DOHH2 (cell line): ENCODE measurements at regions not wholly inside any gene's neighbourhood (a gene's known extent, or its start where the extent isn't known, plus 50 kb on each side); places are given as distances from the start of the nearest gene placed in this dataset.

Experiments used
- CTCF ChIP-seq: fragments of 200-600 bp; sonication (generic); IDR thresholded peaks from one replicate; pipeline ENCODE4 v1.5.1; 2014; ENCODE audit warnings: antibody characterized with exemption, mild to moderate bottlenecking, low read depth, low read length; ENCODE audit not compliant: poor library complexity, severe bottlenecking
- EZH2phosphoT487 ChIP-seq: fragments of 200-600 bp; sonication (generic); IDR thresholded peaks from 2 replicates; pipeline ENCODE4 v1.6.1; 2017; ENCODE audit warnings: borderline replicate concordance, mild to moderate bottlenecking, antibody characterized with exemption, low read length, moderate library complexity, mixed read lengths

- TF ChIP-seq CTCF = no peak
- no peak for TF ChIP-seq EZH2phosphoT487
Observed at GRCh38 chr1:221206076-221206475, 326.8 kb downstream of the HLX start.
